ENCODE measurements at regions not wholly inside any gene's neighbourhood (a gene's known extent, or its start where the extent isn't known, plus 50 kb on each side); places are given as distances from the start of the nearest gene placed in this dataset.

DNA sequence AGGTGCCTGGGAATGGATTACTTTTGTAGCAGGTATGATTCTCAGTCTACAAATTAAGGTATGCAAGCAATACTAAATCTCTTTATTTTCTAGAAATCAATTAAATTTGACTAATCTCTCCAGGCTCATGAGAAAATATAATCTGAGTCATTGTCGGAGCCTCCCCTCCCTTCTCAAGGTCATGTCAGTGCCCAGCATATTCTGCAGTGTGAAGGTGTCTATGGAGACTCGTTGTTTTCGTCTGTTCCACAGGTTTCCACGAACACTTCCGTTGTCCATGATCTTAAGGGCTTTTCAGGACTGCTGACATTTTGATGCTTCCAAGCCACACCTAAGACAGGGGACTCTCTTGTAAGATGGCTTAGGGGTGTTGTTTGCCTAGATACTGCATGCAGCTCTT is 56.6 kb upstream of the SCOC start:
- Mint-ChIP-seq H3K4me1 (no peaks in the 10 kb centered on the region), H3K27ac (no peak overlapping the region), H3K36me3 (no peaks in the 10 kb centered on the region), H3K27me3 (no peaks in the 10 kb centered on the region), H3K9me3 (peaks cover 1% of the 10 kb centered on the region), H3K4me3 (no peak overlapping the region)
- no peak for DNase-seq
- POLR2A ChIA-PET: no interaction called here
- no peak for ATAC-seq (ENCODE audit: low read depth)

DNA sequence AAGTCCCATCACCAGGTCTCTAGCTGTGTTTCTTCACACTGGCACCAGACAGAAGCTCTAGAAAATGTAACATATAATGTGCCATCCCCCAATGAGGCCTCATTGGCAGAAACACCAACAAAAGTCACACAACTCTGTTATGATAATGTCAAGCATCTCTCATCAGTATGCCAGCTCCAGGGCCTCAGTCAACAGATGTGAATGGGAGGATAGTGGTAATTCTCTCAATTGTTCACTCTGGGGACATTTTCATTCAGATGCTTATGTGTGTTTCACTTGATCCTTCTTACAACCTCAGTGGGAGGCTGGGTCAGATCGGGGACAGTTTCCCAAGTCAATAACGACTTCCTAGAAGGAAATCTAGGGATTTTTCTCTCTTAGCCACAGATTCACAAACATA is 57.5 kb upstream of the SCOC start:
- POLR2A ChIA-PET: no interaction called here
- no peak for DNase-seq
- ATAC-seq (ENCODE audit: low read depth): no peak
- Mint-ChIP-seq H3K27me3 (no peaks in the 10 kb centered on the region), H3K27ac (no peak overlapping the region), H3K36me3 (no peaks in the 10 kb centered on the region), H3K4me1 (no peaks in the 10 kb centered on the region), H3K4me3 (no peak overlapping the region), H3K9me3 (peaks cover 1% of the 10 kb centered on the region)

DNA sequence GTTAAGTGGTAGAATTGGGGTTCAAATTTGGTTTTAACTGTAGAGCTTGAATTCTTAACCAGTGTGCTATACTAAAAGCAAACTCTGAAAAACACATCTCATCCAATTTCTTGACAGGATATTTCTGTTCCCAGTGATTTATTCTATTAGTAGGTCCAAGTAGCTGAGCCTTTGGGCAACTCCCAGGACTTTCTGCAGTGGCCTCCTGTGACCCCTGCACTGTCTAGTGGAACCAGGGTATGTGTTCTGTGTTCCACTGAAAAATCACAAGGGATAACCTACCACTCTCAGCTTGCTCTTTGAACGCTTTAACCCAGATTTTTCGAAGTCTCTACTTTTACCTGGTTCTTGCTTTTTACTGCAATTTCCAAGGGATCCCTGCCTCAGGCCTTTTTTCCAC is 58.0 kb upstream of the SCOC start:
- ATAC-seq (ENCODE audit: low read depth) (no peak), DNase-seq (no peak)
- Mint-ChIP-seq H3K27me3 (peaks cover 3% of the 10 kb centered on the region), H3K36me3 (no peaks in the 10 kb centered on the region), H3K27ac (no peak overlapping the region), H3K9me3 (peaks cover 1% of the 10 kb centered on the region), H3K4me3 (no peak overlapping the region), H3K4me1 (no peaks in the 10 kb centered on the region)
- POLR2A ChIA-PET: no interaction called here

DNA sequence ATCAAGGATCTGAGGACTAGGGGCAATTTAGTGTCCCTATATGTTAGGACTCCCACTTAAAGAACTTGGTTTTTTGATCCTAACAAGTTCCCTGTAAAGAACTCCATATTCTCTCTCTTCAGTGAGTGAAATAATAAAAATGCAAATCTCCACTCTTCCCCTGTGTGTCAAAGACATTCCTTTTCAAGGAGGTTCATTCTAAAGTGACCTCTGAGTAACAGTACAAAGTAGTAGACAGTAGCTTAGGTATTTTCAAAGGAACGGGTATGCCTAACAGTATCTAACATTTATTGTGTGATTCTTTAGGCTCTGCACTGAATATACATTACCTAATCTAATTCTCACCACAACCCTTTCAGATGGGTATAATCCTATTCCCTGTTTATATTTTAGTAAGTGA is 58.4 kb upstream of the SCOC start:
- Mint-ChIP-seq H3K9me3 (peaks cover 1% of the 10 kb centered on the region), H3K27ac (no peak overlapping the region)
- ATAC-seq (ENCODE audit: low read depth): no peak

DNA sequence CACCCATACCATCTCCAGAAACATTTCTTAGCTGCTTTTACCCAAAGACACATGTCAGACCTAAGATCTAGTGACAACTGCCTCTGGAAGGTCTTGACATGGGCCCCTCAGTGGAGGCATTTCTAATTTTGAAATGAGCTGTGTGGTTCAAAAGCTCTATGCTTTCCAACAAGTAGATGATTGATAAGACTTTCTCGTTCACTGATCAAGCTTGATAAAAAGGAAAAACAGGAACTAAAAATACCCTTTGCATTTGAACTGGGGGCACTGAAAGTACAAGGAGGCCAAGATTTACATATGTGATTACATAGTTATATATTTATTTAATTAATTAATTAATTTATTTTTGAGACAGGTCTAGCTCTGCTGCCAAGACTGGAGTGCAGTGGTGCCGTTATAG is 61.3 kb upstream of the SCOC start:
- DNase-seq (no peak), ATAC-seq (ENCODE audit: low read depth) (no peak)
- H3K27me3 Mint-ChIP-seq: peaks cover 10% of the 10 kb centered on the region
- H3K4me1 Mint-ChIP-seq: no peaks in the 10 kb centered on the region
- no peak overlapping the region for H3K27ac Mint-ChIP-seq
- H3K36me3 Mint-ChIP-seq: no peaks in the 10 kb centered on the region
- POLR2A ChIA-PET: no interaction called here
- no peak overlapping the region for H3K4me3 Mint-ChIP-seq
- no peaks in the 10 kb centered on the region for H3K9me3 Mint-ChIP-seq

More for the DNA sequence above, 58.4 kb upstream of the SCOC start:
- Mint-ChIP-seq H3K4me1 (no peaks in the 10 kb centered on the region), H3K36me3 (no peaks in the 10 kb centered on the region), H3K4me3 (no peak overlapping the region), H3K27me3 (peaks cover 6% of the 10 kb centered on the region)
- POLR2A ChIA-PET: no interaction called here
- DNase-seq: no peak

DNA sequence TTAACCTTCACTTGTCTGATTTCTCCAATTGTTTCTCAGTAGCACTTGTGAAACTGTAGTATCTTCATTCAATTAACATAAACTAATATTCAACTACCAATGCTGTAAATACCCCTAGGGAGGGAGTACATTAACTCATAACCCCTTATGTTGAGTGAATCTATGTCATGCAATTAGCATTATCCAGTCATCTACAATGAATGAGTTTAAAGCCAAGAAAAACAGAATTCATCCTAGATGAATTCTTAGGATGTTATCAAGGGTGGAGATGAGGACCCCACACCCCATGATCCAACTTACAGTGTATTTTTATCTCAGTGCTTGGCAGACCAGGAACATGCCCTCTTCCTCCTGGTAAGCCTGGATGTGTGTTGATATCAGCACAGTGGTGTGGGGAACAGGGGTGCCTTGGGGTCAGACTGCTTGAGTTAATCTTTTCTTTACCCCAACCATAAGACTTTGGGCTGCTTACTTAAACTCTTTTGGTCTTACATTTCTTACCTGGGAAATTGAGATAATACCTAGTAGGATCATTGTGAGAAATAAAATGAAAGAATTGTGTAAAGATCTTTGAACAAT is 62.1 kb upstream of the SCOC start:
- H3K27ac Mint-ChIP-seq: no peak overlapping the region
- H3K9me3 Mint-ChIP-seq: no peaks in the 10 kb centered on the region
- POLR2A ChIA-PET: no interaction called here
- DNase-seq: no peak
- H3K4me1 Mint-ChIP-seq: no peaks in the 10 kb centered on the region
- no peaks in the 10 kb centered on the region for H3K36me3 Mint-ChIP-seq
- no peak for ATAC-seq (ENCODE audit: low read depth)
- no peak overlapping the region for H3K4me3 Mint-ChIP-seq
- peaks cover 12% of the 10 kb centered on the region for H3K27me3 Mint-ChIP-seq

DNA sequence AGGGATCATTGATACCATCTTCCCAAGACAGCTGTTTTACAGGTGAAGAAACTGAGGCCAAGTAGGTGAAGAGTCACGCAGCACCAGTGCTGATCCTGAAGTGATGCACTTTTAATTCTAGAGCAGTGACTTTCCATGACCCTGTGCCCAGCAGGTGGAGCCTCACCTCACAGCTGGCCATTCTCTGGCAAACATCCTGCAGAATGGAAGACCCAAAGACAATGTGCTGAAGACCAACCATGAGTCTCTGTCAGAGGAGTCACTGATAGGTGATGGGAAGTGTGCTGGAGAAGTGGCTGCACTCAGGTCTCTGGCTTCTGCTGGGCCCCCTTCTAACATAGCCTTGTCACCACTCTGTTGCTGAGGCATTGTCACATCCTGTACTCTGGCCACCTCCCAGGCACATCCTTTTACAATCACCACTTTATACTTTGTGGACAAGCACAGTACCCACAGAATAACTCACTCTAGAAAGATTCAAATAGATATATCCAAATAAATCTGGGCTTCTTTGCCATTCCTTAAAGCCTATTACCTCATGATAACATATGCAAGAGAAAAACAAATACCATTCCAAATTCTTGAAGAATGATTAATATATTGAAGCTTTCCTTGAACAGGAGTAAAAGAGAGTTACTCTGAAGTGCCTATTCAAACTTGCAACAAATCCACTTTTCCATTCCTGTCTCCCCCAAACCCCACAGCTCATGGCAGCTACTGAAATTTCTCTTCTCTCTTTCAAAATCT is 64.1 kb upstream of the SCOC start:
- Mint-ChIP-seq H3K4me3 (no peak overlapping the region), H3K27ac (no peak overlapping the region), H3K36me3 (no peaks in the 10 kb centered on the region), H3K9me3 (no peaks in the 10 kb centered on the region), H3K27me3 (peaks cover 20% of the 10 kb centered on the region), H3K4me1 (no peaks in the 10 kb centered on the region)
- POLR2A ChIA-PET: no interaction called here
- no peak for ATAC-seq (ENCODE audit: low read depth)
- DNase-seq: no peak

DNA sequence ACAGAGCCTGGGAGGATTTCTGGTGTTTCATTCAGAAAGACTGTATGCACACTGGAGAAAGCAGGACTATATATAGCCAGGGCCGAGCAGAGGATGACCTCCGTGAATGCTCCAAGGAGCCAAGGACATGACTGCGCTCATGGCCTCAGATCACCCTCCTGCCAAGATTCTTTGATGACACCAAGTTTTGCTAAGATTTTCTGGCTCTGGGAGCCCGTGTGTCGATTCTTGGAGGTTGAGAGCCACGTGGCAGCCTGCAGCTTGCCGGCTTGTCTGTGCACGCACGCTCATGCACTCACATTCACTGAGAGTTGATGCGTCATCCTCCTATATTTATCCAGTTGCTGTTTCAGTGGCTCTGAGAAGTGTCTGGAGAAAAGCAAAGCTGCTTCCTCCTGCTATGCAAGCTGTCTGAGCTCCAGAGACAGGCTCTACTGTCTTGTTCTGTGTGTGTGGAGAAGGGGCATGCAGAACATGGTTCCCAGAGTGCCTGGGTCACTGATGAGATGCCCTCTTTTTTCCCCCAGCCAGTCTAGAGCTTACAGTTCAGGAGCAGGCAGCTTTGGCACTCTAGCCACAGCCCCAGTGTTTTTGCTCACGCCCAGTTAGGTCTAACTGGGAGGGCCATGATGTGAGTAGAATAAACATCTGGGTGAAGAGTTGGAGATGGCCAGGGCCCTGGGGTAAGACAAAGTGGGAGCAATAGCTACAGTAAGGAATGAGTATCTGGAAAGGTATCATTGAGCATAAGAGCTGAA is 64.9 kb upstream of the SCOC start:
- H3K27me3 Mint-ChIP-seq: peaks cover 25% of the 10 kb centered on the region
- POLR2A ChIA-PET: no interaction called here
- H3K9me3 Mint-ChIP-seq: no peaks in the 10 kb centered on the region
- no peak overlapping the region for H3K27ac Mint-ChIP-seq
- H3K36me3 Mint-ChIP-seq: no peaks in the 10 kb centered on the region
- DNase-seq: no peak
- no peaks in the 10 kb centered on the region for H3K4me1 Mint-ChIP-seq
- no peak for ATAC-seq (ENCODE audit: low read depth)
- no peak overlapping the region for H3K4me3 Mint-ChIP-seq

DNA sequence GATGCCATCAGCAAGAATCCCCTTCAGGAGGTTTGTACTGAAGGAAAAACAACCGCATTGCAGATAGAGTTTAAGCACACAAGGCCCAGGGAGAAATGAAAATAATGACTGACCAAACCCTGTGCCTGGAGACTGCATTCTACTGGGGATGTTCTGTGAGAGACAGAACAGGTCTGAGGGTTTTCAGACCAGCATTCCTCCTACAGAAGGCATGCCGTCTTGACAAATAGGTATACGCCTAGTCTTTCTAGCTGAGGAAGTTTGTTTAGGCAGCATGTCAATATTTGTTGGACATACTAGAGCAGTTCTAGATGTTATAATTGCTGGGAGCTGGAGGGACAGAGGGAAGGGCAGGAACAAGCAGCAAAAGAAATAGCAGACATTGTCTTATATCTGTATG is 68.4 kb upstream of the SCOC start:
- no peaks in the 10 kb centered on the region for H3K4me1 Mint-ChIP-seq
- H3K27ac Mint-ChIP-seq: no peak overlapping the region
- POLR2A ChIA-PET: no interaction called here
- peaks cover 19% of the 10 kb centered on the region for H3K27me3 Mint-ChIP-seq
- H3K4me3 Mint-ChIP-seq: no peak overlapping the region
- H3K9me3 Mint-ChIP-seq: no peaks in the 10 kb centered on the region
- ATAC-seq (ENCODE audit: low read depth): no peak
- no peak for DNase-seq
- H3K36me3 Mint-ChIP-seq: no peaks in the 10 kb centered on the region

DNA sequence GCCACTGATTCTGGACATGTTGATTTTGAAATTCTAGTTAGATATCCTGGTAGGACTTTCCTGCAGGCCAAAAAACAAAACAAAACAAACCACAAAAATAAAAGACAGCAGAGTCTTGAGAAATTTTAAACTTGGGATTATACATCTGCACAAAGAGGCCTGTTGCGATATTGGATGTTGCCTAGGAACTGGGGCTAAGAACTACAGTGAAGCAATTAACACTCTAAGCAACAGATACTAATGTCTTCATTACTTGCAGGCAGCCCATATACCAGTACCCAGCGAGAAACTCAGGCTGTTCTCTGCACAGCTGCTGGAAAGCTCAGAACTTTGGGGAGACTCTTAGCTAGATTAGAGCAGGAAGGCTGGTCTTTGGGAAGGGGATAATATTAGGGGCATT is 69.1 kb upstream of the SCOC start:
- H3K27ac Mint-ChIP-seq: no peak overlapping the region
- no peak overlapping the region for H3K4me3 Mint-ChIP-seq
- no peaks in the 10 kb centered on the region for H3K4me1 Mint-ChIP-seq
- no peak for ATAC-seq (ENCODE audit: low read depth)
- no peak for DNase-seq
- POLR2A ChIA-PET: no interaction called here
- peaks cover 15% of the 10 kb centered on the region for H3K27me3 Mint-ChIP-seq
- no peaks in the 10 kb centered on the region for H3K9me3 Mint-ChIP-seq
- H3K36me3 Mint-ChIP-seq: no peaks in the 10 kb centered on the region

DNA sequence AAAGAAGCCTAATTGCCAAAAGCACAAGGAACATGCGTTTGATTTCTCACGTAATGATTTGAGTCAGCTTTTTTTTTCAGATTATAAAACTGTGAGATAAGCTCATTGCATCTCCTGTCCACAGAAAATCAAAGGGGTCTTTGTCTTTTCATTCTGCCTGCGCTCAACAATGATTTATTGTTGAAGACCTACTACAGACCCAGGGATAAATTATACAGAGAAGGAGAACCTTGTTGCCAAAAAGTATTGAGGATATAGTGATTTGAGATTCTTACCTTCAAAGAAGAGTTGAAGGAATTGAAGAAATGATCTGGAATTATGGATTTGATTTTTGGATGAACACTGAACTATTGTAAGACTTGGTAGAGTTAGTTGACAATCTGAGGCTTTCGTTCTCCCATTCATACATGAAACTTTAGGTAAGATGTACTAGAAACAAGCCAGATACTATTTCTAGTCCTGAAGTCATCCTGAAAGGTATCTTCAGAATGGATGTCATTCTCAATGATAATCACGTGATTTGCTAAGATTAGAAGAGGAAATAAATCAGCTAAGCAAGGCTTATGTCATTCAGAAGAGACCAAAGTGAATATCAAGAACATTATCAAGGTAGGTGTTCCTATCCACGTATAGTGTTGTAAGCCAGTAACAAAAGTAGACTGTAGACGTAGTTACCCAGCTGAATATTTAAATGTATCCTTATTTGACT is 71.1 kb upstream of the SCOC start:
- H3K4me1 Mint-ChIP-seq: no peaks in the 10 kb centered on the region
- no peaks in the 10 kb centered on the region for H3K9me3 Mint-ChIP-seq
- POLR2A ChIA-PET: no interaction called here
- no peak for DNase-seq
- H3K4me3 Mint-ChIP-seq: no peak overlapping the region
- no peak for ATAC-seq (ENCODE audit: low read depth)
- H3K27ac Mint-ChIP-seq: no peak overlapping the region
- peaks cover 18% of the 10 kb centered on the region for H3K27me3 Mint-ChIP-seq
- no peaks in the 10 kb centered on the region for H3K36me3 Mint-ChIP-seq

DNA sequence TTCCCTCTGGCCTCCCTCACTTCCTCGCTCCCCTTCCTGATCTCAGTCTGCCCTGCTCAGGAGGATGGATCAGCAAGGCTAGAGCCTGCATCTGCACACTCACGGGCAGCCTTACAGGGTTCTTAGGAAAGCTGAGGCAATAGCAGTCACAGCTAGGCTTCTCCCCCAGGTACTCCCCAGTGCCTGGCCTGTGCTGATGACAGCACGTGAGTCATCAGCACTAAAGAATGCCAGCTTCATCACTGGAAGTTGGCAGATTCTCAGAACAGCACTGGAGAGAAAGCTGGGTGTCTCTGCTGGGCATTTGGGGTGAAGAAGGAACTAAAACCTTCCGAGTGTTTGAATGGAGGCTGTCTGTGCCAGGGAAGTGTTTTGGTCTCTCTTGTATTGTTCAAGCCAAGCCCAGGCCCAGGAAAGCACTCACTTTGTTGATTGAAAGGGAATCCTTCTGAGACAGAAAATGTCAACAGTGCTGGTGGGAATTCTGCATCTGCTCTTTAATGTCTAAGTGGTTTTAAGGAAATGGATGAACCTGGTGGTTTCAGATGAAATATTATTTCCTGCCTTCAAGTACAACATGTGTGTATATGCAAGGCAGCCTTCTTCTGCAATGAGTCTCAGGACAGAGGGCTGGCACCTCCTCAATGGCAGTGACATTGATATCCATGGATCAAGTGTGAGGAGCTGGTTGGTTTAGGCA is 73.0 kb upstream of the SCOC start:
- H3K27ac Mint-ChIP-seq: no peak overlapping the region
- POLR2A ChIA-PET: no interaction called here
- DNase-seq: no peak
- H3K9me3 Mint-ChIP-seq: no peaks in the 10 kb centered on the region
- H3K27me3 Mint-ChIP-seq: peaks cover 11% of the 10 kb centered on the region
- ATAC-seq (ENCODE audit: low read depth): no peak
- no peaks in the 10 kb centered on the region for H3K36me3 Mint-ChIP-seq
- H3K4me1 Mint-ChIP-seq: no peaks in the 10 kb centered on the region
- H3K4me3 Mint-ChIP-seq: no peak overlapping the region

DNA sequence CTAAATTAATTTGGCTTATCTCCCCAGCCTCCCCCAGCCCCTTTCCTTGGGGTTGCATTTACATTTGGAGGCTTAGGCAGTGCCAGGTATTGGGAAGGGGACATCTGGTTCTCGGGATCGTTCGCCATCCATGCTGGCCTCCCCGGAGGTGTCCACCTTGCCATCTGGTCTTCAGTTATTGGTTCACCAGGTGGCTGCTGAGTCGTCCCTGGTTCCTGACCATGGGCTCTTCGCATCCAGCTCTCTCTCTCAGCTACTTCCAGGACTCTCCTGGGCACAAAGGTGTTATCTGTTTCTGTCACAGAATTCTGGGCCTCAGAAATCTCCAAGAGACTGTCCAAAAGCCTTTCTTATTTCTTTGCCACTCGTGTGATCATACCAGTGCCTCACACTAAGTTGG is 75.4 kb upstream of the SCOC start:
- H3K4me3 Mint-ChIP-seq: no peak overlapping the region

More for the DNA sequence above, 75.4 kb upstream of the SCOC start:
- Mint-ChIP-seq H3K27ac (no peak overlapping the region), H3K27me3 (peaks cover 2% of the 10 kb centered on the region), H3K36me3 (no peaks in the 10 kb centered on the region), H3K4me1 (no peaks in the 10 kb centered on the region), H3K9me3 (no peaks in the 10 kb centered on the region)
- POLR2A ChIA-PET: no interaction called here
- DNase-seq: no peak
- no peak for ATAC-seq (ENCODE audit: low read depth)

Data from activated naive CD8-positive, alpha-beta T cell treated with anti-CD3 and anti-CD28 coated beads, Interleukin-2, amount 10 ng/mL, durations not matched to agents 7 days and 5 days (primary cell).